Gastroesophageal sphincter (tissue), 3 donors: ENCODE measurements at regions not wholly inside any gene's neighbourhood (a gene's known extent, or its start where the extent isn't known, plus 50 kb on each side); places are given as distances from the start of the nearest gene placed in this dataset.

Source experiments
- CTCF ChIP-seq, 4 experiments: fragments of 200-600 bp in 2 of 4; fragments of 450-650 bp in 2 of 4; sonication (generic) in 1 of 4; IDR thresholded peaks; one replicate each; pipeline ENCODE4 v1.5.1; 2017 to 2019; ENCODE audit warnings: antibody characterized with exemption in 4 of 4, mild to moderate bottlenecking in 2 of 4, moderate library complexity in 2 of 4
- EP300 ChIP-seq: sonication (generic); formaldehyde crosslinking; IDR thresholded peaks from one replicate; pipeline ENCODE4 v1.6.1; 2017; ENCODE audit warnings: antibody characterized with exemption, mild to moderate bottlenecking
- POLR2A ChIP-seq, 2 donors: fragments of 450-650 bp; IDR thresholded peaks; one replicate each; pipeline ENCODE4 v1.6.1; 2017; ENCODE audit warnings: antibody characterized with exemption in 2 of 2, mild to moderate bottlenecking in 2 of 2, moderate library complexity in 1 of 2

- no peak for TF ChIP-seq CTCF (IDR thresholded peaks at IDR 0.05)
- no peak for TF ChIP-seq EP300
- TF ChIP-seq POLR2A (IDR thresholded peaks at IDR 0.05), result no peak
Measured at GRCh38 chr5:108619815-108620214, 127.9 kb upstream of the FER start.
